Trophoblast cell (in vitro differentiated cells and primary cell): ENCODE measurements at regions not wholly inside any gene's neighbourhood (a gene's known extent, or its start where the extent isn't known, plus 50 kb on each side); places are given as distances from the start of the nearest gene placed in this dataset.

Experiments
- DNase-seq, 2 donors: peaks; one replicate each; pipeline ENCODE4 v3.0.0-alpha.2; 2016
- H2AFZ ChIP-seq: 2 replicates; pipeline ENCODE4 v1.6.1; 2013; ENCODE audit warnings: low read length, moderate library complexity, mild to moderate bottlenecking; ENCODE audit not compliant: insufficient read depth, poor library complexity
- H2AK5ac ChIP-seq: 2 replicates; pipeline ENCODE4 v1.6.1; 2013; ENCODE audit warnings: mild to moderate bottlenecking, low read length
- H2BK120ac ChIP-seq: 2 replicates; pipeline ENCODE4 v1.6.1; 2013; ENCODE audit warnings: low read length, mild to moderate bottlenecking, moderate library complexity; ENCODE audit not compliant: insufficient read depth, poor library complexity
- H2BK12ac ChIP-seq: 2 replicates; pipeline ENCODE4 v1.6.1; 2013; ENCODE audit warnings: mild to moderate bottlenecking, low read length, moderate library complexity
- H2BK5ac ChIP-seq: 2 replicates; pipeline ENCODE4 v1.6.1; 2013; ENCODE audit warnings: low read length, low read depth, moderate library complexity, mild to moderate bottlenecking; ENCODE audit not compliant: poor library complexity
- H3K14ac ChIP-seq: 2 replicates; pipeline ENCODE4 v1.6.1; 2013; ENCODE audit warnings: mild to moderate bottlenecking, low read length
- H3K18ac ChIP-seq: 2 replicates; pipeline ENCODE4 v1.6.1; 2013; ENCODE audit warnings: mild to moderate bottlenecking, low read length
- H3K23ac ChIP-seq: 2 replicates; pipeline ENCODE4 v1.6.1; 2013; ENCODE audit warnings: low read length
- H3K27ac ChIP-seq: 2 replicates; pipeline ENCODE4 v1.5.1; 2013; ENCODE audit warnings: low read depth, mild to moderate bottlenecking, inconsistent platforms, low read length, moderate library complexity
- H3K27me3 ChIP-seq: 2 replicates; pipeline ENCODE4 v1.6.1; 2013; ENCODE audit warnings: inconsistent platforms, mild to moderate bottlenecking, low read length, moderate library complexity; ENCODE audit not compliant: insufficient read depth
- H3K36me3 ChIP-seq, 2 experiments: 1 replicate in 1 of 2; 2 replicates in 1 of 2; pipeline ENCODE4 v1.6.1; 2013; ENCODE audit warnings: low read length in 2 of 2, mild to moderate bottlenecking in 2 of 2, moderate library complexity in 1 of 2; ENCODE audit not compliant: insufficient read depth in 2 of 2, control insufficient read depth in 1 of 2
- H3K4ac ChIP-seq: 2 replicates; pipeline ENCODE4 v1.6.1; 2013; ENCODE audit warnings: low read depth, mild to moderate bottlenecking, low read length, moderate library complexity
- H3K4me1 ChIP-seq, 2 experiments: 1 replicate in 1 of 2; 2 replicates in 1 of 2; pipeline ENCODE4 v1.6.1; 2013; ENCODE audit warnings: low read length in 2 of 2, mild to moderate bottlenecking in 2 of 2, moderate library complexity in 1 of 2; ENCODE audit not compliant: insufficient read depth in 2 of 2, control insufficient read depth in 1 of 2
- H3K4me2 ChIP-seq: 2 replicates; pipeline ENCODE4 v1.6.1; 2013; ENCODE audit warnings: inconsistent platforms, mild to moderate bottlenecking, low read length, moderate library complexity
- H3K4me3 ChIP-seq: 2 replicates; pipeline ENCODE4 v1.5.1; 2013; ENCODE audit warnings: mild to moderate bottlenecking, low read depth, low read length, inconsistent platforms
- H3K79me1 ChIP-seq: one replicate; pipeline ENCODE4 v1.6.1; 2013; ENCODE audit warnings: low read length
- H3K79me2 ChIP-seq: 2 replicates; pipeline ENCODE4 v1.6.1; 2013; ENCODE audit warnings: low read length, mild to moderate bottlenecking; ENCODE audit not compliant: control insufficient read depth, insufficient read depth, poor library complexity
- H3K9ac ChIP-seq: 2 replicates; pipeline ENCODE4 v1.6.1; 2013; ENCODE audit warnings: mild to moderate bottlenecking, low read length
- H3K9me3 ChIP-seq: 2 replicates; pipeline ENCODE4 v1.6.1; 2013; ENCODE audit warnings: low read depth, mild to moderate bottlenecking, control low read depth, inconsistent platforms, low read length; ENCODE audit not compliant: insufficient read depth
- H4K12ac ChIP-seq: 2 replicates; pipeline ENCODE4 v1.6.1; 2013; ENCODE audit warnings: low read depth, mild to moderate bottlenecking, low read length, moderate library complexity
- H4K8ac ChIP-seq: 2 replicates; pipeline ENCODE4 v1.6.1; 2013; ENCODE audit warnings: low read depth, mild to moderate bottlenecking, low read length, moderate library complexity
- H4K91ac ChIP-seq: one replicate; pipeline ENCODE4 v1.6.1; 2013; ENCODE audit warnings: low read depth, mild to moderate bottlenecking, low read length, moderate library complexity
- WGBS: extraction: QIAGEN DNeasy Blood & Tissue Kit; methylation state at CpG from one replicate; pipeline ENCODE4 v1.1.7; 2013; ENCODE audit warnings: missing lambda C conversion rate; ENCODE audit not compliant: insufficient read length, insufficient coverage; ENCODE audit errors: extremely low coverage; 5-methylcytosine and 5-hydroxymethylcytosine counted together

DNA sequence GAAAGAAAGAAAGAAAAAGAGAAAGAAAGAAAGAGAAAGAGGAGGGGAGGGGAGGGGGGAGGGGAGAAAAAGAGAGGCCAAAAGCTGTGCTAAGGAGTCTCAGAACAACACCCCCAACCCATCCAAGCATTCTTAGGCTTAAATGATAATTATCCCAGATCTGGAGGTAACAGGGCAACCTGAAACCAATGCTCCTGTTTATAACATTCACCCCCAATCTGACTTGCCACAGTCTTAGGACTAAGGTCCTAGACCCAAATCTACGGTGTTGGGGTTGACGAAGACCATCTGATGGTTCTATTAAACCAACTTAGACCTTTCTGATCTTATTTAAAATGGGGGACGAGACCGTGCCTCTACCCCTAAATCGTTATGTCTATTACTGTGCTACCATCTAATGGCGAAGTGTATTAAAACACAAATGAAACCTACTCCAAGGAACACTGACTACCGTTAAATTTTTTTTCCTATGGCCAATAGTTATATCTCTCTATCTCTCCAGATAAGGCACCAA, 119.3 kb upstream of the CDC42BPA start:
- Histone ChIP-seq H3K18ac (no peak overlapping the region), H2AK5ac (no peak overlapping the region), H3K9me3 (no peaks in the 10 kb centered on the region), H4K8ac (no peak overlapping the region), H3K9ac (no peak overlapping the region), H3K4me3 (no peak overlapping the region), H3K4ac (no peak overlapping the region), H4K91ac (no peak overlapping the region), H3K36me3 (no peaks in the 10 kb centered on the region), H3K4me1 (no peaks in the 10 kb centered on the region), H3K4me2 (peak overlapping the region; percentile 4), H3K79me2 (no peaks in the 10 kb centered on the region), H3K27ac (no peak overlapping the region), H4K12ac (no peak overlapping the region), H3K79me1 (no peaks in the 10 kb centered on the region), H2BK12ac (no peak overlapping the region), H3K27me3 (no peaks in the 10 kb centered on the region), H3K23ac (no peak overlapping the region), H2AFZ (no peak overlapping the region), H2BK5ac (no peak overlapping the region), H3K14ac (no peak overlapping the region), H2BK120ac (no peak overlapping the region)
- no peak for DNase-seq
- WGBS: no CpG with 5 or more reads among the region's 7 CpGs

- H3K23ac ChIP-seq: no peak overlapping the region
- H3K36me3 ChIP-seq: no peaks in the 10 kb centered on the region
- H2BK120ac ChIP-seq: no peak overlapping the region
- no peak for DNase-seq
- no peak overlapping the region for H4K8ac ChIP-seq
- no CpG with 5 or more reads among the region's 3 CpGs for WGBS
- no peak overlapping the region for H4K91ac ChIP-seq
- no peak overlapping the region for H2AFZ ChIP-seq
- no peak overlapping the region for H3K4me3 ChIP-seq
- H3K79me2 ChIP-seq: no peaks in the 10 kb centered on the region
- H3K9me3 ChIP-seq: no peaks in the 10 kb centered on the region
- H4K12ac ChIP-seq: no peak overlapping the region
- peaks cover 6% of the 10 kb centered on the region for H3K79me1 ChIP-seq
- no peak overlapping the region for H3K27ac ChIP-seq
- H2BK12ac ChIP-seq: no peak overlapping the region
- no peak overlapping the region for H3K18ac ChIP-seq
- no peak overlapping the region for H3K14ac ChIP-seq
- H3K9ac ChIP-seq: no peak overlapping the region
- H3K27me3 ChIP-seq: no peaks in the 10 kb centered on the region
- no peak overlapping the region for H3K4me2 ChIP-seq
- no peak overlapping the region for H2BK5ac ChIP-seq
- H3K4me1 ChIP-seq: peaks cover 2 to 8% of the 10 kb centered on the region in 2 experiments
- no peak overlapping the region for H2AK5ac ChIP-seq
- no peak overlapping the region for H3K4ac ChIP-seq
Measured at GRCh38 chr1:227434808-227435444, 116.6 kb upstream of the CDC42BPA start.

GRCh38 chr1:227433663-227434341, 115.5 kb upstream of the CDC42BPA start:
- no peak overlapping the region for H3K9ac ChIP-seq
- H3K4me3 ChIP-seq: no peak overlapping the region
- H3K23ac ChIP-seq: no peak overlapping the region
- H3K4ac ChIP-seq: no peak overlapping the region
- H2AK5ac ChIP-seq: no peak overlapping the region
- no peak overlapping the region for H3K14ac ChIP-seq
- H3K4me1 ChIP-seq: peaks cover 11 to 14% of the 10 kb centered on the region in 2 experiments
- no peak overlapping the region for H2BK12ac ChIP-seq
- H3K9me3 ChIP-seq: no peaks in the 10 kb centered on the region
- no peaks in the 10 kb centered on the region for H3K79me2 ChIP-seq
- H3K18ac ChIP-seq: no peak overlapping the region
- no peaks in the 10 kb centered on the region for H3K27me3 ChIP-seq
- WGBS: no CpG with 5 or more reads among the region's 8 CpGs
- no peak for DNase-seq
- H3K79me1 ChIP-seq: peaks cover 6% of the 10 kb centered on the region
- no peak overlapping the region for H4K91ac ChIP-seq
- no peaks in the 10 kb centered on the region for H3K36me3 ChIP-seq
- no peak overlapping the region for H3K27ac ChIP-seq
- no peak overlapping the region for H2BK5ac ChIP-seq
- H2AFZ ChIP-seq: no peak overlapping the region
- no peak overlapping the region for H3K4me2 ChIP-seq
- no peak overlapping the region for H4K8ac ChIP-seq
- H4K12ac ChIP-seq: no peak overlapping the region
- H2BK120ac ChIP-seq: no peak overlapping the region

GRCh38 chr1:227432981-227433380, 114.7 kb upstream of the CDC42BPA start:
- Histone ChIP-seq H3K79me2 (no peaks in the 10 kb centered on the region), H4K12ac (no peak overlapping the region), H3K4me2 (no peak overlapping the region), H3K9me3 (no peaks in the 10 kb centered on the region), H2BK5ac (no peak overlapping the region), H2BK120ac (no peak overlapping the region), H3K27ac (no peak overlapping the region), H3K14ac (no peak overlapping the region), H2BK12ac (no peak overlapping the region), H3K4me3 (no peak overlapping the region), H3K27me3 (no peaks in the 10 kb centered on the region), H4K8ac (no peak overlapping the region), H2AK5ac (no peak overlapping the region), H3K36me3 (no peaks in the 10 kb centered on the region), H3K9ac (no peak overlapping the region), H3K23ac (no peak overlapping the region), H3K4ac (no peak overlapping the region), H3K4me1 (peaks cover 14 to 17% of the 10 kb centered on the region in 2 experiments), H2AFZ (no peak overlapping the region), H4K91ac (no peak overlapping the region), H3K18ac (no peak overlapping the region), H3K79me1 (peaks cover 6% of the 10 kb centered on the region)
- DNase-seq: no peak
- WGBS: no CpG with 5 or more reads among the region's 3 CpGs
